Stimulated activated effector memory CD8-positive, alpha-beta T cell treated with anti-CD3 and anti-CD28 coated beads, Interleukin-12 subunit alpha, Interleukin-12 subunit beta, amount 100 ng/mL, for 72 hours (primary cell): ENCODE measurements at regions not wholly inside any gene's neighbourhood (a gene's known extent, or its start where the extent isn't known, plus 50 kb on each side); places are given as distances from the start of the nearest gene placed in this dataset.
"Not testable (repeated sequence)": the region's sequence is repeated elsewhere in the genome, so short reads cannot be mapped to it uniquely, and the experiment has no call there.

Experiments used
- ATAC-seq: fragments of 150-1000 bp; cut with Tn5 transposase; 2 replicates; pipeline ENCODE4 v1.10.0; 2021
- DNase-seq, 2 donors: peaks; one replicate each; pipeline ENCODE4 v3.0.0; 2021 to 2022; ENCODE audit warnings: low spot score in 2 of 2
- H3K27ac Mint-ChIP-seq: one replicate; pipeline ENCODE4 v1.8.0; 2022; ENCODE audit warnings: mild to moderate bottlenecking, mixed read lengths
- H3K36me3 Mint-ChIP-seq: one replicate; pipeline ENCODE4 v1.8.0; 2022; ENCODE audit warnings: mild to moderate bottlenecking, mixed read lengths
- H3K4me1 Mint-ChIP-seq: one replicate; pipeline ENCODE4 v1.8.0; 2022; ENCODE audit warnings: mixed read lengths
- H3K4me3 Mint-ChIP-seq: one replicate; pipeline ENCODE4 v1.8.0; 2022; ENCODE audit warnings: mild to moderate bottlenecking, mixed read lengths
- H3K9me3 Mint-ChIP-seq: one replicate; pipeline ENCODE4 v1.8.0; 2022; ENCODE audit warnings: mixed read lengths

GRCh38 chr2:17052001-17052400, 386.4 kb upstream of the CYRIA start:
- no peaks in the 10 kb centered on the region for H3K4me1 Mint-ChIP-seq
- ATAC-seq (no peak), DNase-seq (no peak)
- no peaks in the 10 kb centered on the region for H3K36me3 Mint-ChIP-seq
- no peak overlapping the region for H3K4me3 Mint-ChIP-seq
- H3K27ac Mint-ChIP-seq: no peak overlapping the region
- peaks cover 7% of the 10 kb centered on the region for H3K9me3 Mint-ChIP-seq

GRCh38 chr2:17051538-17051937, 385.9 kb upstream of the CYRIA start:
- Mint-ChIP-seq H3K4me3 (no peak overlapping the region), H3K36me3 (no peaks in the 10 kb centered on the region), H3K4me1 (no peaks in the 10 kb centered on the region), H3K9me3 (peaks cover 7% of the 10 kb centered on the region), H3K27ac (no peak overlapping the region)
- DNase-seq (no peak), ATAC-seq (no peak)

- Mint-ChIP-seq H3K27ac (no peak overlapping the region), H3K9me3 (peaks cover 10% of the 10 kb centered on the region), H3K4me1 (no peaks in the 10 kb centered on the region), H3K36me3 (no peaks in the 10 kb centered on the region), H3K4me3 (no peak overlapping the region)
- ATAC-seq (no peak), DNase-seq (no peak)
These were observed 377.5 kb upstream of the CYRIA start for GRCh38 chr2:17043173-17043572.

GRCh38 chr2:17036361-17036760, 370.7 kb upstream of the CYRIA start:
- ATAC-seq (no peak), DNase-seq (no peak)
- Mint-ChIP-seq H3K9me3 (peaks cover 27% of the 10 kb centered on the region), H3K4me1 (no peaks in the 10 kb centered on the region), H3K4me3 (no peak overlapping the region), H3K27ac (no peak overlapping the region), H3K36me3 (no peaks in the 10 kb centered on the region)

DNA sequence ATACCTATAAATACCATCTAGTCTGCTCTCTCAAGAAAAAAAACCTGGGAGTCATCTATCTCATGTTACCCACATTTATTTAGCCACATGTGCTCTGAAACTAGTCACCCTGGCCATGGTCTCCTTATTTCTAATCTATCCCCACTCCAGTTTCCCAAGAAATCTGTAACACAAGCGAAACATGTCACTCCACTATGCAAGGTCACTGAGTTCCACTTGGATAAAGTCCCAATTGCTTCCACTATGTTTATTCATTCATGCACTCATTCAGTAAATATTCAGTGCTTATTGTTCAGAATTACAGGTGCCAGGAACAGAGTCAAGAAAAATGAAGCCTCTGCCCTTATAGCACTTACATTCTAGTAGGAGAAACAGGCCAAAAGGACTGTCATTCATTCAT, 369.4 kb upstream of the CYRIA start:
- no peaks in the 10 kb centered on the region for H3K4me1 Mint-ChIP-seq
- H3K4me3 Mint-ChIP-seq: no peak overlapping the region
- H3K27ac Mint-ChIP-seq: no peak overlapping the region
- no peaks in the 10 kb centered on the region for H3K36me3 Mint-ChIP-seq
- H3K9me3 Mint-ChIP-seq: peaks cover 27% of the 10 kb centered on the region
- DNase-seq: no peak
- no peak for ATAC-seq

DNA sequence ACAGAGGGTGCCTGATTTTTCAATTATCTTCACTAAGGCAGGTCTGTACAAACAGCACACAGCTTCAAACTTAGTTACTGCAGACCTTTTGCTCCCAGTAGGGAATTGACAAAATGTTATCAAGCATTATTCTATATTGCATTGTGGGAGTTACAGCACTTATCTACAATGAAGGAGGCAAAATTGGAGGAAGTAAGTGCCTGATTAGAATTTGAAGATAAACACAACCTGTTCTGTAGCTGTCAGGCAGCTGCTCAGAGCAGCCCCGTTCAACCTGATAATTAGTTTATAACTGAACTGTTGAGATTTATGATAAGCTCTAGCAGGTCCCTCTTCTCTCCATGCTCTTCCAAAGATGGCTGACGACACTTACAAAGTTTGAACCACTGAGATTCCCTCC, 364.4 kb upstream of the CYRIA start:
- no peaks in the 10 kb centered on the region for H3K36me3 Mint-ChIP-seq
- H3K4me1 Mint-ChIP-seq: no peaks in the 10 kb centered on the region
- H3K4me3 Mint-ChIP-seq: no peak overlapping the region
- peaks cover 32% of the 10 kb centered on the region for H3K9me3 Mint-ChIP-seq
- no peak overlapping the region for H3K27ac Mint-ChIP-seq
- DNase-seq (no peak), ATAC-seq (no peak)

GRCh38 chr2:17012297-17012696, 346.7 kb upstream of the CYRIA start:
- Mint-ChIP-seq H3K27ac (no peak overlapping the region), H3K4me1 (no peaks in the 10 kb centered on the region), H3K4me3 (no peak overlapping the region), H3K9me3 (peaks cover 8% of the 10 kb centered on the region), H3K36me3 (no peaks in the 10 kb centered on the region)
- ATAC-seq (no peak), DNase-seq (no peak)

DNA sequence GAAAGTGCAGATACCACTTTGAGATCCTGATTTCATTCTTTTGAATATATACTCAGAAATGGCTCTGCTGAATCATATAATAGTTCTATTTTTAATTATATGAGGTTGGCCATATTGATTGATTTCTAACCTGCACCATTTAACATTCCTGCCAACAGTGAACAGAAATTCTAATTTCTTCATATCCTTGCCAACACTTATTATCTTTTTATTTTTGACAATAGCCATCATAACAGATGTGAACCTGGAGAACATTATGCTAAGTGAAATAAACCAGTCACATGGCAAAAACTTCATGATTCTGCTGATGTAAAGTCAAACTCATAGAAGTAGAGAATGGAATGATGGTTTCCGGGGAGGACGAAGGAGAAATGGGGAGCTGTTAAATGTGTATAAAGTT, 344.5 kb upstream of the CYRIA start:
- H3K27ac Mint-ChIP-seq: no peak overlapping the region
- ATAC-seq: no peak
- H3K36me3 Mint-ChIP-seq: no peaks in the 10 kb centered on the region
- no peaks in the 10 kb centered on the region for H3K4me1 Mint-ChIP-seq
- H3K4me3 Mint-ChIP-seq: no peak overlapping the region
- no peak for DNase-seq
- H3K9me3 Mint-ChIP-seq: peaks cover 4% of the 10 kb centered on the region

- H3K27ac Mint-ChIP-seq: no peak overlapping the region
- no peak for DNase-seq
- no peak for ATAC-seq
- H3K4me3 Mint-ChIP-seq: no peak overlapping the region
- H3K9me3 Mint-ChIP-seq: peaks cover 12% of the 10 kb centered on the region
- H3K4me1 Mint-ChIP-seq: no peaks in the 10 kb centered on the region
- no peaks in the 10 kb centered on the region for H3K36me3 Mint-ChIP-seq
These were observed 334.5 kb upstream of the CYRIA start for GRCh38 chr2:17000184-17000482.

GRCh38 chr2:16999347-17000183, 333.9 kb upstream of the CYRIA start:
- Mint-ChIP-seq H3K4me1 (no peaks in the 10 kb centered on the region), H3K36me3 (no peaks in the 10 kb centered on the region), H3K4me3 (no peak overlapping the region), H3K27ac (no peak overlapping the region), H3K9me3 (peaks cover 15% of the 10 kb centered on the region)
- ATAC-seq: no peak
- DNase-seq: no peak

DNA sequence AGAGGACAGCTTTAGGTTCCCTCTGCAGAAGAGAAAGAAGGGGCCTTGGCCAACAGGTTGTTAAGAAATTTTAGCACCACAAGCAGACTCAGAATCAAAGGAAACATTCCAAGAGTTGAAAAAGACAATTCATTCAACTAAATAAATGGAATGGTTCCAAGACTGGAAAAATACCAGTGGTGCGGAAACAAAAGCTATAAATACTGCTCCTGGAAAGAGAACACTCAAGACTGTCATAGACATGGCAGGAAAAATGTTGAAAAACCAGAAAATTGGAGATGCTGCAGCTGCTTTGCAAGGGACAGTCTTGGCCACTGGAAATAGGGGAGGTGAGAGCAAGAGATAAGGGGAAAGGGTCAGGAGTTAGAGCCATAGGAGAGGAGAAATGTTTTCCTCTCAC, 312.7 kb upstream of the CYRIA start:
- DNase-seq (no peak), ATAC-seq (no peak)
- Mint-ChIP-seq H3K9me3 (peaks cover 6% of the 10 kb centered on the region), H3K4me3 (no peak overlapping the region), H3K4me1 (no peaks in the 10 kb centered on the region), H3K36me3 (no peaks in the 10 kb centered on the region), H3K27ac (no peak overlapping the region)

DNA sequence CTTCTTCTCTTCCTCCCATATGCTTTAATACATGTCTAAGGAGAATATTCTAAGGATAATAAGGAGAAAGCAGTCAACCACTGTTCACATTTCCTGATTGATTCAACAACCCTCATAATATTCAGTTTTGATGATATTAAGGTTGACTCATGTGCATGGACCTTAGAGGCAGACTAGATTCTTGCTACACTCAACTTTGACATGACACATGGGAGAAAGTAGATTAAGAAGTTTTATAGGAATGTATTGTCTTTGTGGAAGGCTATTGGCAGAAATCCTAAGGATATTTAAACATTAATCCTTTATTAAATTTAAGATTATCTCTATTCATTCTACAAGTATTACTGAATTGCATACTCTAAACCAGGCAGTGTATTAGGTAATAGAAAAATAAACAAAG, 309.1 kb upstream of the CYRIA start:
- H3K27ac Mint-ChIP-seq: no peak overlapping the region
- no peaks in the 10 kb centered on the region for H3K4me1 Mint-ChIP-seq
- DNase-seq (no peak), ATAC-seq (no peak)
- no peak overlapping the region for H3K4me3 Mint-ChIP-seq
- H3K9me3 Mint-ChIP-seq: peaks cover 6% of the 10 kb centered on the region
- H3K36me3 Mint-ChIP-seq: no peaks in the 10 kb centered on the region

DNA sequence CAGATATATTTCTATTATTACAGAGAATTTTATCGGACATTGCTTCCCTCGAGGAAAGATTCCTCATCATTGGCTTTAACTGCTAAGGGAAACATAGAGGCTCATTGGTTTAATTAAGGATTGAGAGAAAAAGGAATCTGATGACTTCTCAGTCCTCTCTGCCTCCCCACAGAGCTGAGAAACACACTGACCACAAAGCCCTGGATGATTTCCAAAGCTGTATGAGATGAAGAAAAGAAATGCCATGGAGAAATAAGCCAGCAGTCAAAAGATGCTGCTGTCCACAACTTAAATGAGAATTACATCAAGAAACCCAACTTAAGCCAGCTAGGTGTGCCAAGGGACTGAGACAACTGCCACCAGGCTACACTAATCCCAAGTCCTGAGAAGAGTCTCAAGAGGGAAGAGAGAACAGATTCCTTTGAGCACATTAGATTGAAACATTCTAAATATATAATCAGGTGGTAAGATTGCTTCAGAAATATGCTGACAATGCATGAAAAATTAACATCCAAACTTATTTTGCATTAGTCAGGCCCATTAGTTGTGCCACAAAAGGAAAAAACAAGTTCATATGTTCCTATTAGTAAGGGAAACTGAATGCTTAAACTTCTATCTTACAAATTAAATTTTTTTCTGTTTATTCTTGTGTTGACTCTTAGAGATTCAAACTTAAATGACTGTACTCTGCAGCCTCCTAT, 308.1 kb upstream of the CYRIA start:
- Mint-ChIP-seq H3K27ac (no peak overlapping the region), H3K4me3 (no peak overlapping the region), H3K36me3 (no peaks in the 10 kb centered on the region), H3K9me3 (peaks cover 7% of the 10 kb centered on the region), H3K4me1 (no peaks in the 10 kb centered on the region)
- DNase-seq (no peak), ATAC-seq (no peak)

DNA sequence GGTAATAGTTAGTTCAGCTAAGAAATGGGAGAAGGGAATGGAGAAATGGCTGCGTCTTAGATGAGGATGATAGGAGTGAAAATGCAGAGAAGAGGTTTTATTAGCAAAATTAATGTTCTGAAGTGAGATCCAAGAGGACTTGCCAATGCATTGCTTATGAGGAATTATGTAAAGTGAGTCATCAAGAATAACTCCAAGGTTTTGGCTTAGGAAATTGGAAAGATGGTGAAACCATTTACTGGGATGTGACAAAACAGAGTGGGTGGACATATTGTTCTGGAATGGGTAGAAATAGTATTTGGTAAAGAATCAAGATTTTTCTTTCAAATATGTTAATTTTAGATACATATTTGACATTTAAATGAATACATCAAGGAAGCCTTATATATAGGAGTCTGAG, 306.6 kb upstream of the CYRIA start:
- no peak overlapping the region for H3K4me3 Mint-ChIP-seq
- no peaks in the 10 kb centered on the region for H3K4me1 Mint-ChIP-seq
- ATAC-seq (no peak), DNase-seq (no peak)
- peaks cover 5% of the 10 kb centered on the region for H3K9me3 Mint-ChIP-seq
- no peak overlapping the region for H3K27ac Mint-ChIP-seq
- H3K36me3 Mint-ChIP-seq: no peaks in the 10 kb centered on the region

DNA sequence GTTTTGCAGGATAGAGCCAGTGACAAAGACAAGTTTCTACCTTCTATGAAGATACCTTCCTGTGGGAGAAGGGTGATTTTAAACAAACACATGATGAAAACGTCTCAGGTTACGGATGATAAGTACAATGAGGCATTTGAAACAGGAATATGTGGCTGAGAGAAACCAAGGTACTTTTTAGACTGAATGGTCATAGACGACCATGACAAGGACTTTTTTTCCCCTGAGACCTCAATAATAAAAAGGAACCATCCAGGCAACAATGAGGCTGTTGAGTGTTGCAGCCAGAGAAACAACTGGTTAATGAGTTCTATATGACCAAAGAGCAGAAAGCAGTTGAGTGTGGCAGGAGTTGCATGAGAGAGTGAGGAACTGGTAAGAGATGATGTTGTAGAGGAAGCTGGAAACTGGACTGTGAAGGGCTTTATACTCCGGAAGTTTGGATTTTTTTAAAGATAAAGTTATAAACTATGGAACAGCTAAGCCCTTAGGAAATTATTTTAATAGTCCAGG, 306.1 kb upstream of the CYRIA start:
- ATAC-seq (no peak), DNase-seq (no peak)
- H3K4me1 Mint-ChIP-seq: no peaks in the 10 kb centered on the region
- no peak overlapping the region for H3K27ac Mint-ChIP-seq
- no peaks in the 10 kb centered on the region for H3K36me3 Mint-ChIP-seq
- peaks cover 5% of the 10 kb centered on the region for H3K9me3 Mint-ChIP-seq
- no peak overlapping the region for H3K4me3 Mint-ChIP-seq

DNA sequence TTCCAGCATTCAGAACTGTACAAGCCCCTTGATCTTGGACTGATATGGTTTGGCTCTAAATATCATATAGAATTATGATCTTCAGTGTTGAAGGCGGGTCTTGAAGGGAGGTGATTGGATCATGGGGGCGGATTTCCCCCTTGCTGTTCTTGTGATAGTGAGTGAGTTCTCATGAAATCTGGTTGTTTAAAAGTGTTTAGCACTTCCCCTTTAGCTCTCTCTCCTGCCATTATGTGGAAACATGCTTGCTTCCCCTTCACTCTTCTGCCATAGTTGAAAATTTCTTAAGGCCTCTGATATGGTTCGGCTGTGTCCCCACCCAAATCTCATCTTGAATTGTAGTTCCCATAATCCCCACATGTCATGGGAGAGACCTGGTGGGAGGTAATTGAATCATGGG, 305.3 kb upstream of the CYRIA start:
- not testable (repeated sequence) for H3K4me1 Mint-ChIP-seq, H3K4me3 Mint-ChIP-seq, H3K27ac Mint-ChIP-seq, H3K36me3 Mint-ChIP-seq, ATAC-seq, DNase-seq, H3K9me3 Mint-ChIP-seq
